H9 (cell line): ENCODE measurements at regions not wholly inside any gene's neighbourhood (a gene's known extent, or its start where the extent isn't known, plus 50 kb on each side); places are given as distances from the start of the nearest gene placed in this dataset.

Experiments
- DNase-seq: peaks from one replicate; pipeline ENCODE4 v3.0.0-alpha.2; 2017
- H2AFZ ChIP-seq: one replicate; pipeline ENCODE4 v1.6.1; 2013; ENCODE audit warnings: mild to moderate bottlenecking, low read length, control low read depth, moderate library complexity
- H2AK5ac ChIP-seq: 2 replicates; pipeline ENCODE4 v1.6.1; 2013; ENCODE audit warnings: low read length, control low read depth, mixed read lengths; ENCODE audit not compliant: insufficient read length
- H2BK120ac ChIP-seq: one replicate; pipeline ENCODE4 v1.6.1; 2013; ENCODE audit warnings: low read depth, mild to moderate bottlenecking, low read length, control low read depth, inconsistent platforms; ENCODE audit not compliant: poor library complexity, severe bottlenecking
- H2BK12ac ChIP-seq: 2 replicates; pipeline ENCODE4 v1.6.1; 2013; ENCODE audit warnings: low read length, control low read depth, mixed read lengths, low read depth; ENCODE audit not compliant: insufficient read length
- H2BK15ac ChIP-seq: 2 replicates; pipeline ENCODE4 v1.6.1; 2013; ENCODE audit warnings: low read depth, low read length, control low read depth
- H2BK20ac ChIP-seq: one replicate; pipeline ENCODE4 v1.6.1; 2013; ENCODE audit warnings: low read depth, mild to moderate bottlenecking, low read length, control low read depth, inconsistent platforms; ENCODE audit not compliant: poor library complexity, severe bottlenecking
- H2BK5ac ChIP-seq: 2 replicates; pipeline ENCODE4 v1.6.1; 2013; ENCODE audit warnings: low read length, control low read depth, mixed read lengths; ENCODE audit not compliant: insufficient read length
- H3K14ac ChIP-seq: 2 replicates; pipeline ENCODE4 v1.6.1; 2013; ENCODE audit warnings: low read length, control low read depth; ENCODE audit not compliant: insufficient read depth
- H3K18ac ChIP-seq: 2 replicates; pipeline ENCODE4 v1.6.1; 2013; ENCODE audit warnings: low read depth, mild to moderate bottlenecking, mixed read lengths, low read length, control low read depth; ENCODE audit not compliant: insufficient read length
- H3K23ac ChIP-seq: 2 replicates; pipeline ENCODE4 v1.6.1; 2013; ENCODE audit warnings: low read length, control low read depth, mixed read lengths, low read depth; ENCODE audit not compliant: insufficient read length
- H3K23me2 ChIP-seq: 2 replicates; pipeline ENCODE4 v1.6.1; 2013; ENCODE audit warnings: low read depth, mild to moderate bottlenecking, mixed read lengths, low read length, control low read depth; ENCODE audit not compliant: insufficient read length, poor library complexity, severe bottlenecking
- H3K27ac ChIP-seq: 2 replicates; pipeline ENCODE4 v1.5.1; 2013; ENCODE audit warnings: low read length, control low read depth, mixed read lengths, low read depth; ENCODE audit not compliant: insufficient read length
- H3K27me3 ChIP-seq: 2 replicates; pipeline ENCODE4 v1.6.1; 2013; ENCODE audit warnings: low read length, control low read depth, inconsistent platforms; ENCODE audit not compliant: insufficient read depth
- H3K4ac ChIP-seq: 2 replicates; pipeline ENCODE4 v1.6.1; 2013; ENCODE audit warnings: low read depth, mild to moderate bottlenecking, control low read depth, inconsistent platforms, low read length, moderate library complexity
- H3K4me1 ChIP-seq: 2 replicates; pipeline ENCODE4 v1.6.1; 2013; ENCODE audit warnings: low read length, control low read depth, inconsistent platforms; ENCODE audit not compliant: insufficient read depth
- H3K4me2 ChIP-seq: 2 replicates; pipeline ENCODE4 v1.6.1; 2013; ENCODE audit warnings: low read length, control low read depth, mixed read lengths; ENCODE audit not compliant: insufficient read length, insufficient read depth
- H3K56ac ChIP-seq: 2 replicates; pipeline ENCODE4 v1.6.1; 2013; ENCODE audit warnings: low read depth, mild to moderate bottlenecking, mixed read lengths, low read length, control low read depth; ENCODE audit not compliant: insufficient read length
- H3K79me1 ChIP-seq: 2 replicates; pipeline ENCODE4 v1.6.1; 2013; ENCODE audit warnings: low read depth, mild to moderate bottlenecking, moderate library complexity, low read length, control low read depth, inconsistent platforms; ENCODE audit not compliant: insufficient read depth, poor library complexity, severe bottlenecking
- H3K79me2 ChIP-seq: 2 replicates; pipeline ENCODE4 v1.6.1; 2013; ENCODE audit warnings: low read length, control low read depth, inconsistent platforms; ENCODE audit not compliant: insufficient read depth
- H3K9ac ChIP-seq: 2 replicates; pipeline ENCODE4 v1.6.1; 2013; ENCODE audit warnings: low read length, control low read depth, mixed read lengths; ENCODE audit not compliant: insufficient read length; ENCODE audit errors: extremely low read depth
- H3K9me3 ChIP-seq: one replicate; pipeline ENCODE4 v1.6.1; 2013; ENCODE audit warnings: low read depth, low read length, inconsistent platforms; ENCODE audit not compliant: control insufficient read depth
- H3T11ph ChIP-seq: one replicate; pipeline ENCODE4 v1.6.1; 2013; ENCODE audit warnings: mild to moderate bottlenecking, low read length, control low read depth, inconsistent platforms
- H4K20me1 ChIP-seq: one replicate; pipeline ENCODE4 v1.6.1; 2013; ENCODE audit not compliant: control insufficient read depth, insufficient read length, insufficient read depth
- H4K5ac ChIP-seq: 2 replicates; pipeline ENCODE4 v1.6.1; 2013; ENCODE audit warnings: low read depth, mild to moderate bottlenecking, mixed read lengths, low read length, control low read depth; ENCODE audit not compliant: insufficient read length
- H4K8ac ChIP-seq: replicated peaks from 2 replicates; pipeline ENCODE4 v1.6.1; 2013; ENCODE audit warnings: low read length, control low read depth, mixed read lengths, low read depth; ENCODE audit not compliant: insufficient read length
- H4K91ac ChIP-seq: 2 replicates; pipeline ENCODE4 v1.6.1; 2013; ENCODE audit warnings: low read depth, mild to moderate bottlenecking, moderate library complexity, mixed read lengths, low read length, control low read depth; ENCODE audit not compliant: insufficient read length
- H3K27ac Mint-ChIP-seq, 3 experiments: 2 replicates in 2 of 3; 3 replicates in 1 of 3; pipeline ENCODE4 v1.8.0; 2020 to 2021; ENCODE audit warnings: mixed read lengths in 3 of 3, mild to moderate bottlenecking in 1 of 3, moderate library complexity in 1 of 3
- H3K27me3 Mint-ChIP-seq: 2 replicates; pipeline ENCODE4 v1.8.0; 2021; ENCODE audit warnings: low read depth, mild to moderate bottlenecking, moderate library complexity, mixed read lengths
- H3K36me3 Mint-ChIP-seq, 3 experiments: 2 replicates in 2 of 3; 3 replicates in 1 of 3; pipeline ENCODE4 v1.8.0; 2020 to 2021; ENCODE audit warnings: low read depth in 3 of 3, mixed read lengths in 3 of 3; ENCODE audit not compliant: insufficient read depth in 1 of 3
- H3K4me1 Mint-ChIP-seq, 2 experiments: 2 replicates each; pipeline ENCODE4 v1.8.0; 2020; ENCODE audit warnings: mixed read lengths in 2 of 2
- H3K4me3 Mint-ChIP-seq, 2 experiments: 2 replicates in 1 of 2; 3 replicates in 1 of 2; pipeline ENCODE4 v1.8.0; 2020 to 2021; ENCODE audit warnings: mild to moderate bottlenecking in 2 of 2, mixed read lengths in 2 of 2, moderate library complexity in 1 of 2
- H3K9me3 Mint-ChIP-seq, 2 experiments: 2 replicates in 1 of 2; 3 replicates in 1 of 2; pipeline ENCODE4 v1.8.0; 2020; ENCODE audit warnings: mild to moderate bottlenecking in 2 of 2, mixed read lengths in 2 of 2, moderate library complexity in 1 of 2
- WGBS: extraction: QIAGEN DNeasy Blood & Tissue Kit; methylation state at CpG from one replicate; pipeline ENCODE4 v1.1.7; 2013; ENCODE audit warnings: missing lambda C conversion rate, low lambda C conversion rate, mixed read lengths; ENCODE audit not compliant: insufficient read length; ENCODE audit errors: extremely low coverage; 5-methylcytosine and 5-hydroxymethylcytosine counted together
- TF ChIP-seq, protein P1 (sequence below): fragments of 200-600 bp; sonication (generic); conservative IDR thresholded peaks from 3 replicates; pipeline ENCODE4 v1.8.0; 2021; ENCODE audit warnings: antibody characterized with exemption, mild to moderate bottlenecking

DNA sequence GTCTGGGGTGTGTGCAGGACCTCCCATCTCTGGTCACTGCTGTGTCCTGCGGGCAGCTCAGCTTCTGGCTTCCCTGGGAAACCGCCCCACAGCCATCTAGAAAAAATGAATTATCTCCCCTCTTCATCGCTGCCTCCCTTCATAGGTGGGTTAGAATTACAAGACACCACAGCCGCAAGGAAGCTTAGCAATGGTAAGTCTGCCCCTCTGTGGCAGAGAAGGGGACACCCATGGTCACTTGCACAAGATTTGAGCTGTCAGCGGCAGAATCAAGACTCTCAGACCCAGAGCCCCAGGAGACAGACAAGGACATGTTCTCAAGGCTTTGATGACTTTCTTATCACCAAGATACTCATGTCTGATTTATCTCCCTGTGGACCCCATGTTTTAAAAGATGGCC lies 110.8 kb upstream of the PABPC3 start:
- H4K20me1 ChIP-seq = no peaks in the 10 kb centered on the region
- H3T11ph ChIP-seq = no peak overlapping the region
- H3K23ac ChIP-seq = no peak overlapping the region
- DNase-seq = peak; percentile 65
- no peaks in the 10 kb centered on the region for H3K23me2 ChIP-seq
- H4K8ac ChIP-seq = no peak overlapping the region
- no peak overlapping the region for H2AFZ ChIP-seq
- no peak overlapping the region for H4K91ac ChIP-seq
- no peak overlapping the region for H2BK12ac ChIP-seq
- no peak overlapping the region for H2BK120ac ChIP-seq
- H3K27ac ChIP-seq = no peak overlapping the region
- H3K27ac Mint-ChIP-seq = no peak overlapping the region; a peak in 1 of 7 replicates
- no CpG with 5 or more reads among the region's 5 CpGs for WGBS
- no peaks in the 10 kb centered on the region; a peak in 1 of 5 replicates for H3K9me3 Mint-ChIP-seq
- H3K18ac ChIP-seq = no peak overlapping the region
- H3K4me3 Mint-ChIP-seq = no peak overlapping the region
- no peaks in the 10 kb centered on the region for H3K27me3 ChIP-seq
- H2BK15ac ChIP-seq = no peak overlapping the region
- H3K4me1 ChIP-seq = no peaks in the 10 kb centered on the region; the same call in 1 of the 2 replicates
- H2BK5ac ChIP-seq = no peak overlapping the region
- no peak overlapping the region for H3K14ac ChIP-seq
- H3K9ac ChIP-seq = no peak overlapping the region
- H3K79me2 ChIP-seq = no peaks in the 10 kb centered on the region
- no peak overlapping the region for H2BK20ac ChIP-seq
- no peak overlapping the region for H4K5ac ChIP-seq
- peaks cover 7% of the 10 kb centered on the region for H3K27me3 Mint-ChIP-seq
- H3K4me1 Mint-ChIP-seq = peaks cover 14 to 31% of the 10 kb centered on the region in 2 experiments
- H3K36me3 Mint-ChIP-seq = no peaks in the 10 kb centered on the region
- H3K9me3 ChIP-seq = no peaks in the 10 kb centered on the region
- no peaks in the 10 kb centered on the region for H3K79me1 ChIP-seq
- TF ChIP-seq, protein P1, sequence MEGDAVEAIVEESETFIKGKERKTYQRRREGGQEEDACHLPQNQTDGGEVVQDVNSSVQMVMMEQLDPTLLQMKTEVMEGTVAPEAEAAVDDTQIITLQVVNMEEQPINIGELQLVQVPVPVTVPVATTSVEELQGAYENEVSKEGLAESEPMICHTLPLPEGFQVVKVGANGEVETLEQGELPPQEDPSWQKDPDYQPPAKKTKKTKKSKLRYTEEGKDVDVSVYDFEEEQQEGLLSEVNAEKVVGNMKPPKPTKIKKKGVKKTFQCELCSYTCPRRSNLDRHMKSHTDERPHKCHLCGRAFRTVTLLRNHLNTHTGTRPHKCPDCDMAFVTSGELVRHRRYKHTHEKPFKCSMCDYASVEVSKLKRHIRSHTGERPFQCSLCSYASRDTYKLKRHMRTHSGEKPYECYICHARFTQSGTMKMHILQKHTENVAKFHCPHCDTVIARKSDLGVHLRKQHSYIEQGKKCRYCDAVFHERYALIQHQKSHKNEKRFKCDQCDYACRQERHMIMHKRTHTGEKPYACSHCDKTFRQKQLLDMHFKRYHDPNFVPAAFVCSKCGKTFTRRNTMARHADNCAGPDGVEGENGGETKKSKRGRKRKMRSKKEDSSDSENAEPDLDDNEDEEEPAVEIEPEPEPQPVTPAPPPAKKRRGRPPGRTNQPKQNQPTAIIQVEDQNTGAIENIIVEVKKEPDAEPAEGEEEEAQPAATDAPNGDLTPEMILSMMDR = peak; percentile 68
- H3K4me2 ChIP-seq = no peak overlapping the region
- no peak overlapping the region for H3K56ac ChIP-seq
- no peak overlapping the region for H2AK5ac ChIP-seq
- H3K4ac ChIP-seq = no peak overlapping the region
